Ovary (tissue), 3 donors: ENCODE measurements at regions not wholly inside any gene's neighbourhood (a gene's known extent, or its start where the extent isn't known, plus 50 kb on each side); places are given as distances from the start of the nearest gene placed in this dataset.

Experiments
- EP300 ChIP-seq: sonication (generic); formaldehyde crosslinking; IDR thresholded peaks from one replicate; pipeline ENCODE4 v1.6.1; 2017; ENCODE audit warnings: antibody characterized with exemption
- TF ChIP-seq, protein P1 (sequence below), 3 donors: fragments of 450-650 bp in 2 of 3; fragments of 200-600 bp in 1 of 3; IDR thresholded peaks; one replicate each; pipeline versions ENCODE4 v1.5.1 to v1.8.0; 2016 to 2022; ENCODE audit warnings: antibody characterized with exemption in 3 of 3, mild to moderate bottlenecking in 1 of 3
- donor health status: DM: no; HTN: no; CAD: no.

DNA sequence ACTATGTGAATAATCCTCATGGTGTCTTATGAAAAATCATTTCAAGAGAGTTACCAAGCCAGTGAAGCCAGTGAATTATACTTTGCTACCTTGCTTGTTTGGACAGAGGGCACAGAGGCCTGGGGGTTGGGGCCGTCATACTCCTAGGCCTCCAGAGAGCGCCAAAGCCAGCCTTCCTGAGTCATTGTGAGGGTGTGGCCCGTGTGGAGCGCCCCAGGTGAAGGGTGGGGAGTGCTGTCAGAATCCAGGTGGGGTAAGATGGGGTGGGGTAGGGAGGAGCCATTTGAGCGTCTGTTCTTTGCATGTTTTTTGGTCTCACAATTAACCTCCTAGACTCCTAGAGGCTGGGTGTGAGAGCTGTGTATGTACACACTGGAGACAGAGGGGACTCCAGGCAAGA, 71.1 kb downstream of the PERP start:
- TF ChIP-seq EP300: no peak
- TF ChIP-seq, protein P1, sequence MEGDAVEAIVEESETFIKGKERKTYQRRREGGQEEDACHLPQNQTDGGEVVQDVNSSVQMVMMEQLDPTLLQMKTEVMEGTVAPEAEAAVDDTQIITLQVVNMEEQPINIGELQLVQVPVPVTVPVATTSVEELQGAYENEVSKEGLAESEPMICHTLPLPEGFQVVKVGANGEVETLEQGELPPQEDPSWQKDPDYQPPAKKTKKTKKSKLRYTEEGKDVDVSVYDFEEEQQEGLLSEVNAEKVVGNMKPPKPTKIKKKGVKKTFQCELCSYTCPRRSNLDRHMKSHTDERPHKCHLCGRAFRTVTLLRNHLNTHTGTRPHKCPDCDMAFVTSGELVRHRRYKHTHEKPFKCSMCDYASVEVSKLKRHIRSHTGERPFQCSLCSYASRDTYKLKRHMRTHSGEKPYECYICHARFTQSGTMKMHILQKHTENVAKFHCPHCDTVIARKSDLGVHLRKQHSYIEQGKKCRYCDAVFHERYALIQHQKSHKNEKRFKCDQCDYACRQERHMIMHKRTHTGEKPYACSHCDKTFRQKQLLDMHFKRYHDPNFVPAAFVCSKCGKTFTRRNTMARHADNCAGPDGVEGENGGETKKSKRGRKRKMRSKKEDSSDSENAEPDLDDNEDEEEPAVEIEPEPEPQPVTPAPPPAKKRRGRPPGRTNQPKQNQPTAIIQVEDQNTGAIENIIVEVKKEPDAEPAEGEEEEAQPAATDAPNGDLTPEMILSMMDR (IDR thresholded peaks at IDR 0.05): no peak
